Heart left ventricle (tissue), 13 donors: ENCODE measurements at regions not wholly inside any gene's neighbourhood (a gene's known extent, or its start where the extent isn't known, plus 50 kb on each side); places are given as distances from the start of the nearest gene placed in this dataset.

Experiments
- CTCF ChIP-seq, 12 donors: fragments of 200-600 bp; sonication (generic) in 4 of 12; IDR thresholded peaks; one replicate each; pipeline versions ENCODE4 v1.5.0 to v1.8.0; 2018 to 2022; ENCODE audit warnings: antibody characterized with exemption in 12 of 12, mild to moderate bottlenecking in 5 of 12
- POLR2A ChIP-seq, 2 donors: fragments of 450-650 bp; IDR thresholded peaks; one replicate each; pipeline ENCODE4 v1.6.1; 2017; ENCODE audit warnings: antibody characterized with exemption in 2 of 2, mild to moderate bottlenecking in 2 of 2, moderate library complexity in 2 of 2
- donor health status: ischemic (EF 13 %, LVEDD 7.1; RV severe dilation, severe dysfunction).
- donor health status: DM: no; HTN: yes; CAD: no.
- donor health status: DM: no; HTN: no; CAD: no.
- donor health status: ischemic (EF 25% LVEDD 6.9; RV normal size, moderate dysfunction).
- donor health status: ischemic (EF 25% LVEDD 5.7; RV mildly dilated, moderate dysfunction).
- donor health status: ischemic (EF 35%, LVEDD 5.7; RV mildly dilated, moderate dysfunction).
- donor health status: nonischemic (EF 11% LVEDD 7.7; RV severe dilation, severe dysfunction).
- donor health status: DM: yes; HTN: yes; CAD: no.
- donor health status: PGD.
- donor health status: ischemic (EF 29% LVEDD 5.4; RV normal size, mild dysfunction).
- donor health status: nonischemic (EF 23%, LVEDD 6.1; RV moderate dilation, normal function).

GRCh38 chr14:51783765-51784164 is 76.6 kb upstream of the GNG2 start:
- no peak for TF ChIP-seq CTCF (IDR thresholded peaks at IDR 0.05)
- no peak for TF ChIP-seq POLR2A (IDR thresholded peaks at IDR 0.05)
